DND-41 (cell line): ENCODE measurements at regions not wholly inside any gene's neighbourhood (a gene's known extent, or its start where the extent isn't known, plus 50 kb on each side); places are given as distances from the start of the nearest gene placed in this dataset.

Experiments
- ATAC-seq: fragments of 200-7000 bp; cut with Tn5 transposase; 3 replicates; pipeline ENCODE4 v1.9.1; 2021; ENCODE audit warnings: low read depth; ENCODE audit not compliant: insufficient read depth
- DNase-seq: peaks from one replicate; pipeline ENCODE4 v3.0.0-alpha.2; 2020
- H2AFZ ChIP-seq: 2 replicates; pipeline ENCODE4 v1.6.0; 2012; ENCODE audit warnings: low read depth, low read length
- H3K27ac ChIP-seq: 2 replicates; pipeline ENCODE4 v1.5.1; 2012; ENCODE audit warnings: low read length, inconsistent platforms
- H3K27me3 ChIP-seq: fragments of 200-600 bp; sonication (generic); 2 replicates; pipeline ENCODE4 v1.6.0; 2012; ENCODE audit warnings: low read length, mild to moderate bottlenecking, inconsistent platforms; ENCODE audit not compliant: insufficient read depth, poor library complexity
- H3K36me3 ChIP-seq: 2 replicates; pipeline ENCODE4 v1.5.1; 2012; ENCODE audit warnings: low read length, inconsistent platforms; ENCODE audit not compliant: insufficient read depth
- H3K4me1 ChIP-seq: 2 replicates; pipeline ENCODE4 v1.5.1; 2012; ENCODE audit warnings: mild to moderate bottlenecking, low read length; ENCODE audit not compliant: insufficient read depth
- H3K4me2 ChIP-seq: 2 replicates; pipeline ENCODE4 v1.6.0; 2012; ENCODE audit warnings: mild to moderate bottlenecking, moderate library complexity, low read length, inconsistent platforms; ENCODE audit not compliant: insufficient read depth
- H3K4me3 ChIP-seq, 2 experiments: fragments of 200-600 bp in 1 of 2; shearing (Covaris generic) in 1 of 2; 2 replicates each; pipeline ENCODE4 v1.5.1; 2012 to 2016; ENCODE audit warnings: inconsistent platforms in 2 of 2, low read length in 2 of 2, mild to moderate bottlenecking in 2 of 2, low read depth in 1 of 2, moderate library complexity in 1 of 2
- H3K79me2 ChIP-seq: 2 replicates; pipeline ENCODE4 v1.6.0; 2012; ENCODE audit warnings: low read length, inconsistent platforms; ENCODE audit not compliant: insufficient read depth
- H3K9ac ChIP-seq: 2 replicates; pipeline ENCODE4 v1.6.0; 2012; ENCODE audit warnings: low read depth, mild to moderate bottlenecking, inconsistent platforms, low read length, moderate library complexity
- H3K9me3 ChIP-seq: 2 replicates; pipeline ENCODE4 v1.5.1; 2012; ENCODE audit warnings: low read length, moderate library complexity, mild to moderate bottlenecking, inconsistent platforms; ENCODE audit not compliant: insufficient read depth, severe bottlenecking
- H4K20me1 ChIP-seq: 2 replicates; pipeline ENCODE4 v1.6.0; 2012; ENCODE audit warnings: low read length; ENCODE audit not compliant: insufficient read depth
- EZH2 ChIP-seq: IDR thresholded peaks from 3 replicates; pipeline ENCODE4 v1.6.1; 2012; ENCODE audit warnings: borderline replicate concordance, low read depth, mild to moderate bottlenecking, moderate library complexity, low read length, inconsistent platforms; ENCODE audit not compliant: severe bottlenecking
- TF ChIP-seq, protein P1 (sequence below): IDR thresholded peaks from 2 replicates; pipeline ENCODE4 v1.5.1; 2012; ENCODE audit warnings: borderline replicate concordance, low read length, moderate library complexity, mild to moderate bottlenecking; ENCODE audit not compliant: poor library complexity, severe bottlenecking; ENCODE audit errors: extremely low read depth

DNA sequence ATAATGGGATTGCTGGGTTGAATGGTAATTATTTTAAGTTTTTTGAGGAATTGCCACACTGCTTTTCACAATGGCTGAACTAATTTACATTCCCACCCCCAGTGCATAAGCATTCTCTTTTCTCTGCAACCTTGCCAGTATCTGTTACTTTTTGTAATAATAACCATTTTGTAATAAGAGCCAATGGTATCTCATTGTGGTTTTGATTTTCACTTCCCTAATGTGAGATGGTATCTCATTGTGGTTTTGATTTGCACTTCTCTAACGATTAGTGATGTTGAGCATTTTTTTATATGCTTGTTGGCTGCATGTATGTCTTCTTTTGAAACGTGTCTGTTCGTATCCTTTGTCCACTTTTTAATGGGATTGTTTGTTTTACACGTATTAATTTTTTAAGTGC lies 213.1 kb upstream of the HDX start:
- Histone ChIP-seq H2AFZ (no peak overlapping the region), H3K27ac (no peak overlapping the region), H3K9ac (no peak overlapping the region), H3K4me3 (no peak overlapping the region), H3K4me2 (no peak overlapping the region), H3K27me3 (no peaks in the 10 kb centered on the region), H3K36me3 (no peaks in the 10 kb centered on the region), H3K79me2 (no peaks in the 10 kb centered on the region), H3K9me3 (no peaks in the 10 kb centered on the region), H4K20me1 (no peaks in the 10 kb centered on the region), H3K4me1 (no peaks in the 10 kb centered on the region)
- TF ChIP-seq, protein P1, sequence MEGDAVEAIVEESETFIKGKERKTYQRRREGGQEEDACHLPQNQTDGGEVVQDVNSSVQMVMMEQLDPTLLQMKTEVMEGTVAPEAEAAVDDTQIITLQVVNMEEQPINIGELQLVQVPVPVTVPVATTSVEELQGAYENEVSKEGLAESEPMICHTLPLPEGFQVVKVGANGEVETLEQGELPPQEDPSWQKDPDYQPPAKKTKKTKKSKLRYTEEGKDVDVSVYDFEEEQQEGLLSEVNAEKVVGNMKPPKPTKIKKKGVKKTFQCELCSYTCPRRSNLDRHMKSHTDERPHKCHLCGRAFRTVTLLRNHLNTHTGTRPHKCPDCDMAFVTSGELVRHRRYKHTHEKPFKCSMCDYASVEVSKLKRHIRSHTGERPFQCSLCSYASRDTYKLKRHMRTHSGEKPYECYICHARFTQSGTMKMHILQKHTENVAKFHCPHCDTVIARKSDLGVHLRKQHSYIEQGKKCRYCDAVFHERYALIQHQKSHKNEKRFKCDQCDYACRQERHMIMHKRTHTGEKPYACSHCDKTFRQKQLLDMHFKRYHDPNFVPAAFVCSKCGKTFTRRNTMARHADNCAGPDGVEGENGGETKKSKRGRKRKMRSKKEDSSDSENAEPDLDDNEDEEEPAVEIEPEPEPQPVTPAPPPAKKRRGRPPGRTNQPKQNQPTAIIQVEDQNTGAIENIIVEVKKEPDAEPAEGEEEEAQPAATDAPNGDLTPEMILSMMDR: no peak
- DNase-seq (no peak), ATAC-seq (no peak)

DNA sequence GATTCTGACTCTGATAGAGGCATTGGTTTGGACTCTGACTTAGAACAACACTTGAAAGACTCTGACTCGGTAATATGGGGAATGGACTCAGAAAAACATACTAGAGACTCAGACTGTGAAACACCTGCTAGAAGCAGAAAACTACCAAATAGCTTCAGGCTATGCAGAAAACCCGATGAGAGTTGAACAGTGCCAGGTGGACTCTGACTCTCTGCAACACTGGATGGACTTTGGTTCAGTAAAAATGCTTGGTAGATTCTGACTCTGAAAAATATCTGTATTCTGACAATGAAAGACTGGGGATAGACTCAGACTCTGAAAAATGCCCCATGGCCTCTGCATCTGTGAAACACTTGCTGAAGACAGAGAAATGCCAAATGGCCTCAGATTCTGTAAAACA lies 215.1 kb upstream of the HDX start:
- no peak overlapping the region for H2AFZ ChIP-seq
- no peak overlapping the region for H3K27ac ChIP-seq
- no peak overlapping the region for H3K4me2 ChIP-seq
- no peaks in the 10 kb centered on the region for H3K9me3 ChIP-seq
- ATAC-seq (no peak), DNase-seq (no peak)
- H3K36me3 ChIP-seq: no peaks in the 10 kb centered on the region
- H3K9ac ChIP-seq: no peak overlapping the region
- H3K4me1 ChIP-seq: no peaks in the 10 kb centered on the region
- H4K20me1 ChIP-seq: no peaks in the 10 kb centered on the region
- no peaks in the 10 kb centered on the region for H3K27me3 ChIP-seq
- H3K4me3 ChIP-seq: no peak overlapping the region
- TF ChIP-seq EZH2: no peak
- TF ChIP-seq, protein P1: no peak
- no peaks in the 10 kb centered on the region for H3K79me2 ChIP-seq

DNA sequence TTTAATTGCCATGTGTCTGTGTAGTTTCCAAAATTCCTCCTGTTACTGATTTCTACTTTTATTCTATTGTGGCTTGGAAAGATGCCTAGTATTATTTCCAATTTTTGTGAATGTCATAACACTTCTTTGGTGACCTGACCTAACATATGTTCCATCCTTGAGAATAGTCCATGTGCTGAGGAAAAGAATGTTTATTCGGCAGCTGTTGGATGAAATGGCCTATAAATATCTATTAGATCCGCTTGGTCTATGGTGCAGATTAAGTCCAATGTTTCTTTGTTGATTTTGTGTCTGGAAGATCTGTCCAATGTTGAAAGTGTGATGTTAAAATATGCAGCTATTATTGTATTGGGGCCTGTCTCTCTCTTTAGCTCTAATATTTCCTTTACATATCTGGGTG lies 219.2 kb upstream of the HDX start:
- TF ChIP-seq, protein P1: no peak
- no peak for TF ChIP-seq EZH2
- no peaks in the 10 kb centered on the region for H4K20me1 ChIP-seq
- H3K36me3 ChIP-seq: no peaks in the 10 kb centered on the region
- no peaks in the 10 kb centered on the region for H3K27me3 ChIP-seq
- no peak overlapping the region for H3K27ac ChIP-seq
- DNase-seq: no peak
- H3K9ac ChIP-seq: no peak overlapping the region
- no peak overlapping the region for H3K4me2 ChIP-seq
- H2AFZ ChIP-seq: no peak overlapping the region
- H3K79me2 ChIP-seq: no peaks in the 10 kb centered on the region
- H3K9me3 ChIP-seq: no peaks in the 10 kb centered on the region
- no peaks in the 10 kb centered on the region for H3K4me1 ChIP-seq
- H3K4me3 ChIP-seq: no peak overlapping the region
- no peak for ATAC-seq

DNA sequence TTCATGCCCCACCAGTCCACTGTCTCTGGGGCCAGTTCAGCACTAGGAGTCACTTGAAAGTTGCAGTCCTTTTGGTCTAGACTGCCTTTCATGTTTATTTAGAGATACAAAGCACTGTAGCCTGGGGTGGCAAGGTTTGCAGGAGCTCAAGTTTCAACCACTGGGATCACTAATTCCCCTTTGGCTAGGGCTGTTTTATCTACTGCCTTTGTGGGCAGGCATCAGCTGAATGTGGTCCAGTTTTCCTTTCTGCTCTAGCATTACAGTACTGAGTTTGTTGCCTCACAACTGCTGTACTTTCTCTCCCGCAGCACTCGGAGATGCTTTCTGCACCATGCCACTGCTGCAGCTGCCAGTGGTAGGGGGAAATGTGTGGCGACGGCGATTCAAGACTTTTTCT lies 222.3 kb upstream of the HDX start:
- no peak for ATAC-seq
- no peak overlapping the region for H3K27ac ChIP-seq
- no peaks in the 10 kb centered on the region for H3K79me2 ChIP-seq
- no peaks in the 10 kb centered on the region for H3K36me3 ChIP-seq
- no peak overlapping the region for H2AFZ ChIP-seq
- no peaks in the 10 kb centered on the region for H4K20me1 ChIP-seq
- no peak for DNase-seq
- no peaks in the 10 kb centered on the region for H3K9me3 ChIP-seq
- H3K27me3 ChIP-seq: no peaks in the 10 kb centered on the region
- no peak overlapping the region for H3K4me3 ChIP-seq
- no peaks in the 10 kb centered on the region for H3K4me1 ChIP-seq
- no peak overlapping the region for H3K4me2 ChIP-seq
- TF ChIP-seq, protein P1: no peak
- TF ChIP-seq EZH2: no peak
- no peak overlapping the region for H3K9ac ChIP-seq
